ENCODE measurements at regions not wholly inside any gene's neighbourhood (a gene's known extent, or its start where the extent isn't known, plus 50 kb on each side); places are given as distances from the start of the nearest gene placed in this dataset.
"Not testable (repeated sequence)": the region's sequence is repeated elsewhere in the genome, so short reads cannot be mapped to it uniquely, and the experiment has no call there.

DNA sequence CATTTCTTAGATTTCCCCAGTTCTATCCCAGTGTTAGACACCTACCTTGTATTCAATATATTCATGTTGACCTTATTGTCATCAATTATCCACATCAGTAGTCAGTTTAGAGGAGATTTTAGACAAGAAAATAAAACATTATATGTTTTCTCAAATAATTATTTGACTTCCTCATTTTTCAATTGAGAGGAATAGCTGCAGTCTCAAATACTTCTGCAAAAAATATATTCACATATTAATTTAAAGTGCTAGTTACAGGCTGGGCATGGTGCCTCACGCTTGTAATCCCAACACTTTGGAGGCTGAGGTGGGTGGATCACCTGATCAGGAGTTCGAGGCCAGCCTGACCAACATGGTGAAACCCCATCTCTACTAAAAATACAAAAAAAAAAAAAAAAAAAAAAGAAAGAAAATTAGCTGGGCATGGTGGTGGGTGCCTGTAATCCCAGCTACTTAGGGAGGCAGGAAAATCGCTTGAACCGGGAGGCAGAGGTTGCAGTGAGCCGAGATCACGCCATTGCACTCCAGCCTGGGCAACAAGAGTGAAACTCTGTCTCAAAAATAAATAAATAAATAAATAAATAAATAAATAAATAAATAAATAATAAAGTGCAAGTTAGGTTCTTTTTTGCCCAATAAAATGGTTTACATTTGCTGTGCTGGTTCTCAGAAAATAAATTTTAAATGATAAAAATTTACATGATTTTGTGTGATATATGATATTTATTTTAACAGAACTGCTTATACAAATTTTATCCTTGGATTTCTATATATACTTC lies 565.3 kb upstream of the GOLIM4 start:
- not testable (repeated sequence) for TF ChIP-seq POLR2A, POLR2AphosphoS5, EP300 (IDR thresholded peaks at IDR 0.05)
- TF ChIP-seq, protein P1, sequence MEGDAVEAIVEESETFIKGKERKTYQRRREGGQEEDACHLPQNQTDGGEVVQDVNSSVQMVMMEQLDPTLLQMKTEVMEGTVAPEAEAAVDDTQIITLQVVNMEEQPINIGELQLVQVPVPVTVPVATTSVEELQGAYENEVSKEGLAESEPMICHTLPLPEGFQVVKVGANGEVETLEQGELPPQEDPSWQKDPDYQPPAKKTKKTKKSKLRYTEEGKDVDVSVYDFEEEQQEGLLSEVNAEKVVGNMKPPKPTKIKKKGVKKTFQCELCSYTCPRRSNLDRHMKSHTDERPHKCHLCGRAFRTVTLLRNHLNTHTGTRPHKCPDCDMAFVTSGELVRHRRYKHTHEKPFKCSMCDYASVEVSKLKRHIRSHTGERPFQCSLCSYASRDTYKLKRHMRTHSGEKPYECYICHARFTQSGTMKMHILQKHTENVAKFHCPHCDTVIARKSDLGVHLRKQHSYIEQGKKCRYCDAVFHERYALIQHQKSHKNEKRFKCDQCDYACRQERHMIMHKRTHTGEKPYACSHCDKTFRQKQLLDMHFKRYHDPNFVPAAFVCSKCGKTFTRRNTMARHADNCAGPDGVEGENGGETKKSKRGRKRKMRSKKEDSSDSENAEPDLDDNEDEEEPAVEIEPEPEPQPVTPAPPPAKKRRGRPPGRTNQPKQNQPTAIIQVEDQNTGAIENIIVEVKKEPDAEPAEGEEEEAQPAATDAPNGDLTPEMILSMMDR (IDR thresholded peaks at IDR 0.05), result not testable (repeated sequence)

Data from suprapubic skin (tissue), 4 donors.